ENCODE measurements at regions not wholly inside any gene's neighbourhood (a gene's known extent, or its start where the extent isn't known, plus 50 kb on each side); places are given as distances from the start of the nearest gene placed in this dataset.

DNA sequence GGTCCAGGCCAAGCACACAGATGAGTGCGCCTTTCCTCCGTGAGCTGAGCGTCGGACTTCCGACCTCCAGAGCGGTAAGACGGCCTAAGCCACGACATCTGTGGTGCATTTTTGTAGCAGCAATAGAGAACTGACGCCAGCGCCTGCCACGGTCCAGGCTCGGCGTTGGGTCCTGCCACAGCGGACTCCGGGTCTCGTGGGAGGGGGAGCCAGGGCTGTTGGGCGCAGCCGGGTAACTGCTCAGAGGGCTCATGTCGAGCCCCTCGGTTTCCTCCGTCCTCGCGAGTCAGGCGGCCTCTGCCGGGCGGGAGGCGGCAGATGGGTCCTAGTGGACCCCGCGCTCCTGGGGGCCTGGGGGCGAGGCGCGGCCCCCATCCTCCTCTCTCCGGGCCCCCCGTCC lies 216.1 kb downstream of the QKI start:
- DNase-seq (ENCODE audit: low read depth in 2 of 2): no peak

DNA sequence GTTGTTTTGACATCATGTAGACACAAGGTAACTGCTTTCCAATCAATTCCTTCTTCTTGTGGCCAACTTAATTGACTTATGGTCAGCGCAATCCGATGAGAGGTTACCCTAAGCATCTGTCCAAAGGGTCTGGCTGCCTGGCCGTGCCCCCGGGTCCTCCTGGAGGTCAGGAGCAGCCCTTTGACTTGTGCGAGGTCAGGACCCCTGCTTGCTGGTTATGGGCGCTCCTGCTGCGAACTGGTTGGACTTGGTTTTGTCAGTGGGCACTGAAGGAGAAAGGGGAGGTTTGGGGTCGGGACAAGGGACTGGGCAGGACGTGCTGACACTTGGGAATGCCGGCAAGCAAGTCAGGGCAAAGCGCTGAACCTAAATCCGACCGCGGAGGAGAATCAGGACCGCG lies 215.6 kb downstream of the QKI start:
- no peak for DNase-seq (ENCODE audit: low read depth in 2 of 2)

All from stimulated activated CD8-positive, alpha-beta memory T cell treated with anti-CD3 and anti-CD28 coated beads, Interleukin-2, amount 100 ng/mL, for 1 hour (primary cell).